NB4 (cell line): ENCODE measurements at regions not wholly inside any gene's neighbourhood (a gene's known extent, or its start where the extent isn't known, plus 50 kb on each side); places are given as distances from the start of the nearest gene placed in this dataset.

Experiments used
- DNase-seq: peaks from one replicate; pipeline ENCODE4 v3.0.0; 2010; ENCODE audit warnings: low read depth
- H3K4me3 ChIP-seq: one replicate; pipeline ENCODE4 v1.5.1; 2011; ENCODE audit warnings: mild to moderate bottlenecking, low read depth, low read length, moderate library complexity
- MYC ChIP-seq: IDR thresholded peaks from 2 replicates; pipeline ENCODE4 v1.6.1; 2011; ENCODE audit warnings: low read depth, low read length
- POLR2A ChIP-seq: IDR thresholded peaks from 2 replicates; pipeline ENCODE4 v1.6.1; 2011; ENCODE audit warnings: mild to moderate bottlenecking; ENCODE audit not compliant: insufficient read length; ENCODE audit errors: extremely low read depth
- TF ChIP-seq, protein P1 (sequence below): IDR thresholded peaks from one replicate; pipeline ENCODE4 v1.5.1; 2012; ENCODE audit warnings: low read depth, low read length
- TF ChIP-seq, protein P2 (sequence below): IDR thresholded peaks from 2 replicates; pipeline ENCODE4 v1.6.1; 2011; ENCODE audit warnings: low read depth, low read length

GRCh38 chr2:149733936-149734685 is 146.5 kb upstream of the MMADHC start:
- no peak overlapping the region for H3K4me3 ChIP-seq
- TF ChIP-seq, protein P1, sequence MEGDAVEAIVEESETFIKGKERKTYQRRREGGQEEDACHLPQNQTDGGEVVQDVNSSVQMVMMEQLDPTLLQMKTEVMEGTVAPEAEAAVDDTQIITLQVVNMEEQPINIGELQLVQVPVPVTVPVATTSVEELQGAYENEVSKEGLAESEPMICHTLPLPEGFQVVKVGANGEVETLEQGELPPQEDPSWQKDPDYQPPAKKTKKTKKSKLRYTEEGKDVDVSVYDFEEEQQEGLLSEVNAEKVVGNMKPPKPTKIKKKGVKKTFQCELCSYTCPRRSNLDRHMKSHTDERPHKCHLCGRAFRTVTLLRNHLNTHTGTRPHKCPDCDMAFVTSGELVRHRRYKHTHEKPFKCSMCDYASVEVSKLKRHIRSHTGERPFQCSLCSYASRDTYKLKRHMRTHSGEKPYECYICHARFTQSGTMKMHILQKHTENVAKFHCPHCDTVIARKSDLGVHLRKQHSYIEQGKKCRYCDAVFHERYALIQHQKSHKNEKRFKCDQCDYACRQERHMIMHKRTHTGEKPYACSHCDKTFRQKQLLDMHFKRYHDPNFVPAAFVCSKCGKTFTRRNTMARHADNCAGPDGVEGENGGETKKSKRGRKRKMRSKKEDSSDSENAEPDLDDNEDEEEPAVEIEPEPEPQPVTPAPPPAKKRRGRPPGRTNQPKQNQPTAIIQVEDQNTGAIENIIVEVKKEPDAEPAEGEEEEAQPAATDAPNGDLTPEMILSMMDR = no peak
- TF ChIP-seq, protein P2, sequence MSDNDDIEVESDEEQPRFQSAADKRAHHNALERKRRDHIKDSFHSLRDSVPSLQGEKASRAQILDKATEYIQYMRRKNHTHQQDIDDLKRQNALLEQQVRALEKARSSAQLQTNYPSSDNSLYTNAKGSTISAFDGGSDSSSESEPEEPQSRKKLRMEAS = no peak
- TF ChIP-seq POLR2A (no peak), MYC (no peak)
- no peak for DNase-seq

GRCh38 chr2:149732730-149733290 is 145.2 kb upstream of the MMADHC start:
- TF ChIP-seq, protein P2 = no peak
- no peak for TF ChIP-seq MYC
- TF ChIP-seq, protein P1 = no peak
- TF ChIP-seq POLR2A = no peak
- no peak overlapping the region for H3K4me3 ChIP-seq
- no peak for DNase-seq

DNA sequence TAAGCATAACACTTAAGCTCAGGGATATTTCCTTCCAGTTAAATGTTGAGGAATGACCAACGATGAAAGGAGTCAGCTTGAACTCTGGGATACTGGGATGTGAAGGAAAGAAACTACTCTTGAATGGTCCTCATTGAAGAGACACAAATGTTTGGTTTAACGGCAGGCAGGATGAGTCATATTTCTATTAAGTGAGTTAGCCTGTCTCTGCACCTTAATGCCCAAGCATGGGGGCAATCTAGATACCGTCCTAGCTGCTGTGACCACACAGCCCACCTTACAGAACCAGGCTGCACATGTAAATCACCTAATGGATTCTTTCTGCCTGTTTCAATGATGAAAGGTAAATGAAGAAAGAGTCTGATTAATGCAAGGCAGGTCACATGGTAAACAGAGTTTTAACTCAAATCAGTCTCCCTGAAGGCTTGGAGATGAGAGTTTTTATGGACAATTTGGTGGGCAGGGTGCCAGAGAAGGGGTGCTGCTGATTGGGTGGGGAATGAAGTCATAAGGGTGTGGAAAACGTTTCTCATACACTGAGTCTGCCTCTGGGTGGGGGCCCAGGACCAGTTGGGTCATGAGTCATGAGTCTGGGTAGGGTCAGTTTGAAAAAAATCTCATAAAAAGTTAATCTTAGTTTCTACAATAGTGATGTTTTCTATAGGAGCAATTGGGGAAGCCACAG is 144.6 kb upstream of the MMADHC start:
- H3K4me3 ChIP-seq = no peak overlapping the region
- TF ChIP-seq, protein P1 = no peak
- TF ChIP-seq MYC = no peak
- no peak for DNase-seq

DNA sequence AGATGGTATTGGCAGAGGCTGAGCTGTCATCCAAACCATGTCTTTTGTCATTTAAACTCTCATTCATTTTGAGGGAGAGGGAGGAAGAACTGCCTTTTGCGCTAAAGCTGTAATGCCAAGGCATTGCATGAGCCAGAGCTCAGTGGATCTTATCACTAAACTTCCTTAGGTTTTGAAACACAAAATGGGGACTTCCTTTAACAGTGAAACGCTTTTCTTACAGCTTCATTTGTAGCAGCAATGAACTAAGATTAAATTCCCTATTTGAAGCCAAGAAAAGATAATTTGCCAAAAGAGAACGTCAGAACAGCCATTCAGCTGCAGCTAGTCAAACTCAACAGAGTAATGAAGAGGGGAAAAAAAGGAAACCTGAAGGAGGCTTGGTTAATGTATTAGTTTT is 143.5 kb upstream of the MMADHC start:
- TF ChIP-seq, protein P1 = no peak
- TF ChIP-seq, protein P2 = no peak
- TF ChIP-seq POLR2A (no peak), MYC (no peak)
- no peak overlapping the region for H3K4me3 ChIP-seq
- no peak for DNase-seq

GRCh38 chr2:149729586-149729985 is 142.0 kb upstream of the MMADHC start:
- DNase-seq = no peak
- TF ChIP-seq, protein P1 = no peak
- TF ChIP-seq, protein P2 = no peak
- TF ChIP-seq MYC = no peak
- H3K4me3 ChIP-seq = no peak overlapping the region
